ENCODE measurements at regions not wholly inside any gene's neighbourhood (a gene's known extent, or its start where the extent isn't known, plus 50 kb on each side); places are given as distances from the start of the nearest gene placed in this dataset.

GRCh38 chr1:168480997-168481396 is 62.8 kb downstream of the XCL2 start:
- TF ChIP-seq, protein P1, sequence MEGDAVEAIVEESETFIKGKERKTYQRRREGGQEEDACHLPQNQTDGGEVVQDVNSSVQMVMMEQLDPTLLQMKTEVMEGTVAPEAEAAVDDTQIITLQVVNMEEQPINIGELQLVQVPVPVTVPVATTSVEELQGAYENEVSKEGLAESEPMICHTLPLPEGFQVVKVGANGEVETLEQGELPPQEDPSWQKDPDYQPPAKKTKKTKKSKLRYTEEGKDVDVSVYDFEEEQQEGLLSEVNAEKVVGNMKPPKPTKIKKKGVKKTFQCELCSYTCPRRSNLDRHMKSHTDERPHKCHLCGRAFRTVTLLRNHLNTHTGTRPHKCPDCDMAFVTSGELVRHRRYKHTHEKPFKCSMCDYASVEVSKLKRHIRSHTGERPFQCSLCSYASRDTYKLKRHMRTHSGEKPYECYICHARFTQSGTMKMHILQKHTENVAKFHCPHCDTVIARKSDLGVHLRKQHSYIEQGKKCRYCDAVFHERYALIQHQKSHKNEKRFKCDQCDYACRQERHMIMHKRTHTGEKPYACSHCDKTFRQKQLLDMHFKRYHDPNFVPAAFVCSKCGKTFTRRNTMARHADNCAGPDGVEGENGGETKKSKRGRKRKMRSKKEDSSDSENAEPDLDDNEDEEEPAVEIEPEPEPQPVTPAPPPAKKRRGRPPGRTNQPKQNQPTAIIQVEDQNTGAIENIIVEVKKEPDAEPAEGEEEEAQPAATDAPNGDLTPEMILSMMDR (conservative IDR thresholded peaks at IDR 0.05 in 1 of 2, IDR thresholded peaks at IDR 0.05 in 1 of 2; ENCODE audit: extremely low read depth in 1 of 2, insufficient read depth in 1 of 2, low read depth in 1 of 2, low read length in 2 of 2): no peak
- TF ChIP-seq EZH2 (IDR thresholded peaks at IDR 0.05; ENCODE audit: borderline replicate concordance, low read length): no peak

Data from mammary epithelial cell (primary cell).